BLaER1 treated with 17β-estradiol and CSF1 and Interleukin-3, amounts not matched to agents 10 nM and 100 nM (cell line): ENCODE measurements at regions not wholly inside any gene's neighbourhood (a gene's known extent, or its start where the extent isn't known, plus 50 kb on each side); places are given as distances from the start of the nearest gene placed in this dataset.
A peak's percentile ranks its signal among the peaks of the same experiment; 100 is the strongest.

ENCODE experiments used
- H3K27ac ChIP-seq, 11 experiments: shearing (Covaris generic); formaldehyde crosslinking; 2 replicates each; pipeline ENCODE4 v1.8.1; 2022
- H3K27me3 ChIP-seq, 11 experiments: shearing (Covaris generic); formaldehyde crosslinking; 2 replicates each; pipeline ENCODE4 v1.8.1; 2022
- H3K36me3 ChIP-seq, 11 experiments: shearing (Covaris generic); formaldehyde crosslinking; 2 replicates each; pipeline ENCODE4 v1.8.1; 2022
- H3K4me1 ChIP-seq, 10 experiments: shearing (Covaris generic); formaldehyde crosslinking; 2 replicates each; pipeline ENCODE4 v1.8.1; 2022
- H3K4me2 ChIP-seq, 11 experiments: shearing (Covaris generic); formaldehyde crosslinking; 2 replicates each; pipeline ENCODE4 v1.8.1; 2022
- H3K4me3 ChIP-seq, 10 experiments: shearing (Covaris generic); formaldehyde crosslinking; 2 replicates each; pipeline ENCODE4 v1.8.1; 2022
- H3K9ac ChIP-seq, 11 experiments: shearing (Covaris generic); formaldehyde crosslinking; 2 replicates each; pipeline ENCODE4 v1.8.1; 2022
- H3K9me3 ChIP-seq, 11 experiments: shearing (Covaris generic); formaldehyde crosslinking; replicated peaks in 1 of 11; 2 replicates each; pipeline ENCODE4 v1.8.1; 2022
- H4K20me1 ChIP-seq, 11 experiments: shearing (Covaris generic); formaldehyde crosslinking; 2 replicates each; pipeline ENCODE4 v1.8.1; 2022
- Cebpa-rat ChIP-seq, 11 experiments: shearing (Covaris generic); IDR thresholded peaks; 2 replicates each; pipeline ENCODE4 v1.8.1; 2022

DNA sequence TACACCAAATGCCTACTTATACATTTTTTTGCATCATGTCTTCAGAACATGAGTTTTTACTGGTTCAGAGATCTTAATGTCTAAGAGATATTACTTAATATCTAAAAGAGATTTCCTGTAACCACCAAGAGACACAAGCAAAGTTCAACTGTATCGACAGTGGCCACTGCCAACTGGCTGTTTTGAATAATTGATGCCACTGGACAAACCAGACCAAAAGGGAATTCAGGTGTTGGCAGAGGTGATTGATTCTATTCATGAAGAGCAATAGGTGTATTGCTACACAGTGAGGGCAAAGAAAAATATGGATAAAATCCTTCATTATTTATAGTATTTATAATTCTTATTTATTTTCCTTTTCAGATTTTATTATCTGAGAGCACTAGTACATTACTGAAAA lies 58.5 kb upstream of the ANKRD17 start:
- Histone ChIP-seq H4K20me1 (no peaks in the 10 kb centered on the region), H3K36me3 (no peaks in the 10 kb centered on the region), H3K9ac (no peak overlapping the region), H3K9me3 (peaks cover 26 to 36% (median 32%) of the 10 kb centered on the region in 11 experiments; a peak in 21 of 22 replicates), H3K4me1 (peaks cover 0 to 15% (median 0%) of the 10 kb centered on the region in 10 experiments; a peak in 4 of 20 replicates), H3K4me3 (no peak overlapping the region), H3K4me2 (no peak overlapping the region), H3K27me3 (no peaks in the 10 kb centered on the region), H3K27ac (no peak overlapping the region)
- no peak for TF ChIP-seq Cebpa-rat (IDR thresholded peaks at IDR 0.05)

DNA sequence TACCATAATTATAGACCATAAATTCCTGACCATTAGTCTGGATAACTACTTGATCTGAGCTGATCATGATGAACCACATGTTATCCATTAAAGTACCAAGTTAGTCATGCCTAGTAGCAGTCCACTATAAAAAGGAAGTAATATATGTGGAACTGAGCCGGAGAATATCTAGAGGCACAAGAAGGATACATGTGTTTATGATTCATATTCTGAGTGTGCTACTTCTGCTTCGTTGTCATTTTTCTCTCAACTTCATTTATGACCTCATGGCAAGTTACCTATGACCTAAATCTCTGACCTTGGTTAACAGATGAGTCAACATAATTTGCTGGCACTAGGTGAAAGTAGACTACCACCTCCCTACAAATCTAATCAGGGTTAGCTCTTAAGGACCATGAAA lies 56.5 kb upstream of the ANKRD17 start:
- Histone ChIP-seq H3K36me3 (no peaks in the 10 kb centered on the region), H3K9ac (no peak overlapping the region), H3K27me3 (no peaks in the 10 kb centered on the region), H3K27ac (no peak overlapping the region), H4K20me1 (no peaks in the 10 kb centered on the region), H3K4me2 (peak overlapping the region in 1 of 11 experiments; percentile 18; a peak in 1 of 22 replicates), H3K9me3 (peaks cover 14 to 16% (median 15%) of the 10 kb centered on the region in 11 experiments; a peak in 21 of 22 replicates), H3K4me3 (no peak overlapping the region), H3K4me1 (peaks cover 0 to 15% (median 2%) of the 10 kb centered on the region in 10 experiments; a peak in 5 of 20 replicates)
- TF ChIP-seq Cebpa-rat (IDR thresholded peaks at IDR 0.05): no peak

DNA sequence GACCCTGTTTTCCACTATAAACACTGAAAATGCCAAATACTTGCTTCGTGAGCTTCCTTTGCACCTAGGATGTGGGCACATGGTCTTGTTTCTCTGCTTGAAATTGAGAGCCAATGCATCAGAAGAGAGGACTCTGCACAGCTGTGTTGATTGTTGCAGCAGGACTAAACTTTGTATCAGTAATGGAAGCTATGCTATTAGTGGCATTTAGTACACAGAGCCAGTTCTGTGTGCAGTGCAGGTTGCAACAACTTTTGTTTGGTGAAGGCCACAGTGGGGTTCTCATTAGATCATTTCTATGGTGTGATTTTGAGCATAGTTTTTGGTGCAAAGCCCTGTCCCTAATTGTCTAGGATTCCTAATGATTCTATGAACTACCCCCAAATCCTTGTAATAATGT lies 54.4 kb upstream of the ANKRD17 start:
- TF ChIP-seq Cebpa-rat (IDR thresholded peaks at IDR 0.05): no peak
- Histone ChIP-seq H3K9ac (no peak overlapping the region), H4K20me1 (no peaks in the 10 kb centered on the region)

DNA sequence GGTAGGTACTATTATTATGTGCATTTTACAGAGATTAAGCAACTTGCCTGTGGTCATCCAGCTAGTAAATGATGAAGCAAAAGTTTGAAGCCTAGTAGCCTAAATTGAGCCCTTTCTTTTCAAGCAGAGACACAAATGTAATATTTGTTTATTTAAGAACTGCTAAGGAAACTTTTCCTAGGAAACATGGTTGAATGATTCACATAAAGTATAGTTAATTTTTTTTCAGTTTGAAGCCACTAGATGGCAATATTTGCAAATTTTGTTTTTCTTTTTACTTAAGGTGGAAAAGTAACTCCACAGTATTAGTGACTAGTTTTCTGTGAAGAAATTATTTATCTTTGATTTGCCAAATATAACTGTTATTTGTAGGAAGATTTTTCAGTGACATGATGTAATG lies 52.8 kb upstream of the ANKRD17 start:
- Histone ChIP-seq H3K4me2 (no peak overlapping the region), H3K4me3 (no peak overlapping the region), H3K27me3 (no peaks in the 10 kb centered on the region), H3K27ac (no peak overlapping the region), H3K36me3 (no peaks in the 10 kb centered on the region), H4K20me1 (no peaks in the 10 kb centered on the region), H3K9ac (no peak overlapping the region), H3K4me1 (peaks cover 4 to 31% (median 18%) of the 10 kb centered on the region in 10 experiments), H3K9me3 (peaks cover 0 to 6% (median 0%) of the 10 kb centered on the region in 11 experiments; a peak in 1 of 22 replicates)
- no peak for TF ChIP-seq Cebpa-rat (IDR thresholded peaks at IDR 0.05)

More for the DNA sequence above, 54.4 kb upstream of the ANKRD17 start:
- Histone ChIP-seq H3K4me3 (no peak overlapping the region), H3K4me2 (no peak overlapping the region), H3K4me1 (peaks cover 4 to 28% (median 13%) of the 10 kb centered on the region in 10 experiments), H3K27me3 (no peaks in the 10 kb centered on the region), H3K27ac (no peak overlapping the region), H3K9me3 (peaks cover 0 to 6% (median 0%) of the 10 kb centered on the region in 11 experiments; a peak in 1 of 22 replicates), H3K36me3 (no peaks in the 10 kb centered on the region)

DNA sequence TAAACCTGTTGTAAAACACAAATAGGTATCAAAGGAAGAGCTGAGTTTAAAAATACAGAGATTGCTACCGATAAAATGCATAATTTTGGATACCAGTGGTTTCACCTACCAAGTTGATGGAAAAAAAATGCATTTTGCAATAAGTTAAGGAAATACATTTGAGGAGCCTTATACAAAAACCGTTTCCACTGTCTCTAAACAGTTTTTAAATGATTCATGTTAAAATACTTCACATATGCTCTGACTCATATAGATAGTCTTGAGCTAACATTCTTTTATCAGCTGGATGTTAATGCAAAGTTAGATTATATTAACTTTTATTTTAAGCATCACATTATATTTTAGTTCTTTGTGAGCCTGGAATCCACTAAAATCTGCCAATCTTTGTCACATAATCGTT lies 50.6 kb upstream of the ANKRD17 start:
- H3K4me2 ChIP-seq: peak overlapping the region in 2 of 11 experiments; percentile 63 to 83; a peak in 2 of 22 replicates
- H3K4me3 ChIP-seq: no peak overlapping the region
- no peak for TF ChIP-seq Cebpa-rat (IDR thresholded peaks at IDR 0.05)
- no peak overlapping the region for H3K9ac ChIP-seq
- no peaks in the 10 kb centered on the region for H4K20me1 ChIP-seq
- H3K4me1 ChIP-seq: peaks cover 4 to 21% (median 16%) of the 10 kb centered on the region in 10 experiments
- H3K27ac ChIP-seq: no peak overlapping the region
- H3K9me3 ChIP-seq: peaks cover 0 to 6% (median 0%) of the 10 kb centered on the region in 11 experiments; a peak in 1 of 22 replicates
- no peaks in the 10 kb centered on the region for H3K27me3 ChIP-seq
- H3K36me3 ChIP-seq: no peaks in the 10 kb centered on the region
